ENCODE measurements at regions not wholly inside any gene's neighbourhood (a gene's known extent, or its start where the extent isn't known, plus 50 kb on each side); places are given as distances from the start of the nearest gene placed in this dataset.

GRCh38 chr2:181786371-181787228 is 104.9 kb upstream of the ITPRID2 start:
- Histone ChIP-seq H3K9me3 (no peaks in the 10 kb centered on the region), H3K27me3 (no peaks in the 10 kb centered on the region), H3K4me3 (no peak overlapping the region), H3K4me1 (no peaks in the 10 kb centered on the region), H3K27ac (no peak overlapping the region), H3K36me3 (ENCODE audit: low read depth, missing control alignments) (no peaks in the 10 kb centered on the region)
- no peak for DNase-seq
- intact Hi-C loops (cut with DNase I; ENCODE audit: low total_unique reads) = no loop called here
- 96 to 97% methylated on average over 4 of the region's 4 CpGs for WGBS, 2 donors
- no peak for TF ChIP-seq POLR2A (IDR thresholded peaks at IDR 0.05)
- TF ChIP-seq, protein P1, sequence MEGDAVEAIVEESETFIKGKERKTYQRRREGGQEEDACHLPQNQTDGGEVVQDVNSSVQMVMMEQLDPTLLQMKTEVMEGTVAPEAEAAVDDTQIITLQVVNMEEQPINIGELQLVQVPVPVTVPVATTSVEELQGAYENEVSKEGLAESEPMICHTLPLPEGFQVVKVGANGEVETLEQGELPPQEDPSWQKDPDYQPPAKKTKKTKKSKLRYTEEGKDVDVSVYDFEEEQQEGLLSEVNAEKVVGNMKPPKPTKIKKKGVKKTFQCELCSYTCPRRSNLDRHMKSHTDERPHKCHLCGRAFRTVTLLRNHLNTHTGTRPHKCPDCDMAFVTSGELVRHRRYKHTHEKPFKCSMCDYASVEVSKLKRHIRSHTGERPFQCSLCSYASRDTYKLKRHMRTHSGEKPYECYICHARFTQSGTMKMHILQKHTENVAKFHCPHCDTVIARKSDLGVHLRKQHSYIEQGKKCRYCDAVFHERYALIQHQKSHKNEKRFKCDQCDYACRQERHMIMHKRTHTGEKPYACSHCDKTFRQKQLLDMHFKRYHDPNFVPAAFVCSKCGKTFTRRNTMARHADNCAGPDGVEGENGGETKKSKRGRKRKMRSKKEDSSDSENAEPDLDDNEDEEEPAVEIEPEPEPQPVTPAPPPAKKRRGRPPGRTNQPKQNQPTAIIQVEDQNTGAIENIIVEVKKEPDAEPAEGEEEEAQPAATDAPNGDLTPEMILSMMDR (IDR thresholded peaks at IDR 0.05) = no peak

DNA sequence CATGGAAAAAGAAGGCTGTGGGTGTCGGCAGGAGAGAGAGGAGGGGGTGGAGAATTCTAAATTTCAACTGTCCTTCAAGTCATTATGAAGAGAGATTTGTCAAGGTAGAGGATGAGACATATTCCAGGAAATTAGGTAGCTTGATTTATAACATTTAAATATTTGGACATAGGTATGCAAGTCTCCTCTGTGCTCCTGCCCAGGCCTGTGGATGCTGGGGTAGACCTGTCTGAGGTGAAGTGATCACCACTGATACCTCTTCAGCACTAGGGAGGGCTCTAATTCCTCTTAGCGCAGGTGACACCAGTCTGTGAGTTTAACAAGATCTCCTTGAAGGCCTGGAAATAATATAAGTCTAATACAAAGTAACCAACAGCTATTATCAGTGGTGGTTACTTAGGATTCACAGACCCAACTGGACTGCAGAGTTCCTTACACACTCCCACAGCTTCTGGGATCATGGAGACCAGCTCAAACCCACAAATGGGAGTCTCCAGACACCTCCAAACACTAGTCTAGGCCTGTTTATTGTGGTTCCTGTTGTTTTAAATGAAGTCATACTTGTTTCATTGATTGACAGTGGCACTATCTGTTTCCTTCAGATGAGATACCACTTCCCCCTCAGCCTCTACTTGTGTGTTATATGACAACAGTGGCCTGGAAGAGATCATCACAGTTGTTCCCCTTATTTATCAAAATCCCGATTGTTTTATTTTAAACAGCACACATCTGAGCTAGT is 104.1 kb upstream of the ITPRID2 start:
- Histone ChIP-seq H3K27ac (no peak overlapping the region), H3K27me3 (no peaks in the 10 kb centered on the region), H3K4me3 (no peak overlapping the region), H3K9me3 (no peaks in the 10 kb centered on the region), H3K36me3 (ENCODE audit: low read depth, missing control alignments) (no peaks in the 10 kb centered on the region), H3K4me1 (no peaks in the 10 kb centered on the region)
- TF ChIP-seq POLR2A (IDR thresholded peaks at IDR 0.05) = no peak
- no peak for DNase-seq
- WGBS, 2 donors = 76 to 82% methylated on average over 3 of the region's 3 CpGs
- intact Hi-C loops (cut with DNase I; ENCODE audit: low total_unique reads) = no loop called here

GRCh38 chr2:181788897-181789555 is 102.5 kb upstream of the ITPRID2 start:
- Histone ChIP-seq H3K36me3 (ENCODE audit: low read depth, missing control alignments) (no peaks in the 10 kb centered on the region), H3K4me3 (no peak overlapping the region), H3K4me1 (no peaks in the 10 kb centered on the region), H3K27me3 (no peaks in the 10 kb centered on the region), H3K27ac (no peak overlapping the region), H3K9me3 (no peaks in the 10 kb centered on the region)
- intact Hi-C loops (cut with DNase I; ENCODE audit: low total_unique reads) = no loop called here
- DNase-seq = no peak
- 90 to 100% methylated on average over 3 of the region's 3 CpGs for WGBS, 2 donors
- TF ChIP-seq POLR2A (IDR thresholded peaks at IDR 0.05) = no peak
- TF ChIP-seq, protein P1 (IDR thresholded peaks at IDR 0.05) = no peak

DNA sequence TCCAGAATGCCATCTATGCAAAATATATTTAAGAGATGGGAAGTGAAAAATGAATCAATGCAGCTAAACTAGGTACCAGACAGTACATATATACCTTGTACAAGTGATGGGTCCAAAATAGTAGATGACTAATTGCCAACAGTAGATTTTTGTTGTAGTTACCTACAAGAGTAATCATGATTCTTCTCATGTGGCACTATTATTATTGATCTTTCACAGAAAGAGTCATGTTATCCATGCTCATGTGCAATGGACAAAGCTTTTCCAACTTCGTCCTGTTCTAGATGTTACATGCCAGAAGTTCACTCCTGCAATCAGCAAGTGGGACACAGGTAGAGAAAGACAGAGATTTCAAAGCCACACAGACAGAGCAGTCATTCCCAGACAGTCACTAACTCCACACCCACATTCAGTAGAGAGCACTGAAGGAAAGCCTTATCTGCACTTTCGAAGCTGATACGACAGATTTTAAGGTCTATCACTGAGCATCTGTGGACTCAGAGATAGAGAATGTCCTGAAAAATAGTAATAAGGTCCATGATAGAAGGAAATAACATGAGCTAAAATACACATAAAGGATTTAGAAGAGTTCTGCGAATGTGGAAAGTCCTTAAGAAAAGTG is 101.6 kb upstream of the ITPRID2 start:
- Histone ChIP-seq H3K4me3 (no peak overlapping the region), H3K27me3 (no peaks in the 10 kb centered on the region), H3K36me3 (ENCODE audit: low read depth, missing control alignments) (no peaks in the 10 kb centered on the region), H3K9me3 (no peaks in the 10 kb centered on the region), H3K27ac (no peak overlapping the region), H3K4me1 (no peaks in the 10 kb centered on the region)
- intact Hi-C loops (cut with DNase I; ENCODE audit: low total_unique reads) = no loop called here
- TF ChIP-seq, protein P1 (IDR thresholded peaks at IDR 0.05) = no peak
- TF ChIP-seq POLR2A (IDR thresholded peaks at IDR 0.05) = no peak
- DNase-seq = no peak
- 82 to 89% methylated on average over 4 of the region's 4 CpGs for WGBS, 2 donors
